GM04504 (cell line): ENCODE measurements at regions not wholly inside any gene's neighbourhood (a gene's known extent, or its start where the extent isn't known, plus 50 kb on each side); places are given as distances from the start of the nearest gene placed in this dataset.
"Not testable (repeated sequence)": the region's sequence is repeated elsewhere in the genome, so short reads cannot be mapped to it uniquely, and the experiment has no call there.

Source experiments
- DNase-seq: peaks from one replicate; pipeline ENCODE4 v3.0.0-alpha.2; 2012; ENCODE audit warnings: low read depth

DNA sequence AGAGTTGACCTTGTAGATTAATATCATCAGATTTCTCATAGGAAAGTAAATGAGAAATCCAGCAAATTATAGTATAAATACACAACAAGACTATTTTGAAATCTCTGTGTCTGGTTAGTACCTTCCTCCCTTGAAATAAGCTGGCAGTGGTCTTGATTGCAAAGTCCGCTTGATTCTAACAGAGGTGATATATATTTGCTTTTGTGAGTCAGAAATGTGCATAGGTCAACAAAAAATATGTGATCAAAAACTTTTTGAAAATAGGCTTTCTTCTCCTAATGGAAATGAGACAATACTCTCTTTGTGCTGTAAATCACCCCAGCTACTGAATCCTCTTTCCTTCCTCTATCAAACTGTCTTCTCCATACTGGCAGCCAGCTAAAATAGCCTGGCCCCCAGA lies 749.2 kb upstream of the CDH10 start:
- no peak for DNase-seq

DNA sequence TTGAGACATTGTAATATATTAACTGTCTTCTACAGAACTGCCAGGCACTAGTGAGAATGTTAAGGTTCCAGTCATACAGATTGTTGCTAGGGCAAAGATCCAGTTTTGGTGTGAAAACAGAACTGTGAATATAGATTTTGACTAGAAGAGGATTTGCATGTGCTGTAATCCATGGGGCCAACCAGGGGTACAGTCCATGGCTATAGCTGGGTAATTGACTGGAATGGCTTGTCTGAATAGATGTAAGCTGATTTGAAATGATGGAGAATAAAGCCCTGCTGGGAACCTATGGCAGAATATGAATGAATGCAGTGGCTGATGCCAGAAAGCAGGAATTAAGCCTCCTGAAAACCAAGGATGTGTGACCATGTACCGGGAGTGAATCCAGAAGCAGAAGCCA lies 748.5 kb upstream of the CDH10 start:
- no peak for DNase-seq

DNA sequence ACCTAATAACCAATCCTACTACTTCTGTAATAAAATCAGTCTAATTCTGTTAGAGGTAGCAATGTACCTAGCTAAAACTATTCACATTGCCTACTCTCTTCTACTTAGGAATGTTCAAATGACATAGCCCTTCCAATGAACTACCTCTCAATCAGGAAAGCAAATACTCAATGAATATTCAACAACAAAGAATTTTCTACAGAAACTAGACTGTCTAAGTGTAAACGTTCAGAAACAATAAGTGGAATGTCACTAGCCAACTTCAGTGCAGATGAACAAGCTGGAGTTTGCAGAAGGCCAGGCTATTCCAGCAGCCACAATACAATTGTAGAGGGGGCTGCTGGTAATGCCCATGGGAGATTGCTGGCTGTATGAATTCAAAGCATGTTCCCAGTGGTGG lies 743.2 kb upstream of the CDH10 start:
- no peak for DNase-seq

- DNase-seq = no peak
Measured at GRCh38 chr5:25362799-25363198, 718.0 kb upstream of the CDH10 start.

- DNase-seq = no peak
Measured at GRCh38 chr5:25358919-25359318, 714.1 kb upstream of the CDH10 start.

DNA sequence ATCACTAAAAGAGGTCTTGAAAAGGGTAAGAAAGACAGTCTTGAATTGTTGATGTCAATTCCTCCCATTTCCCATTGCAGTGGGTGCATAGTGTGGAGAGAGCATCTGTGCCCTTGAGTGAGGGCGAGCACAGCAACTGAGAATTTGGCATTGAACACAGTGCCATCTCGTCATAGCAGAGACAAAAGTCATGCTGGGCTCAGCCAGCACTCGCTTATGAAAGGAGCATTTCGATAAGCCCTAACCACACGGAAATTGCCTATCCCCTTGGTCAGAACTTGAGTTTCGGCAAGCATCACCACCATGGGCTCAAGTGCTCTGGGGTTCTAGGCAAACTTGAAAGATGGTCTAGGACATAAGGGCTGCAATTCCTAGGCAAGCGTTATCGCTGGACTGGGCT lies 712.8 kb upstream of the CDH10 start:
- DNase-seq = no peak

DNA sequence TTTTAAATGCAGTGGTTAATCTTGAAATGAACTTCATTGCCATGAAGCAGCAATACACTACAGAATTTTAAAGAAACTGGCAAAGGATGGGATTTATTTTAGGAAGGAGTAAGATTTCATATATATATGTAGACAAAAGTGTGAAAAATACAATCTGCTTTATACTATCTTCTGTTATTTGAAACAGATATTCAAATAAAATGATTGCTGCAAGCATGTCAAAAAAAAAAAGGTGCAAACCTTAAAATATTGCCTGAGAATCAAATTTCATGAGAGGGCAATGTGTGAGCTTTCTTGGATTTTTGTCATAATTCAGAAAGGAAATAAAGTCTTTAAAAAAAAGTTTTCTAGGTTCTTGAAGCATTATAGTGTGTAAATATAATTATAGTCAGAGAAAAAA lies 705.0 kb upstream of the CDH10 start:
- no peak for DNase-seq

DNA sequence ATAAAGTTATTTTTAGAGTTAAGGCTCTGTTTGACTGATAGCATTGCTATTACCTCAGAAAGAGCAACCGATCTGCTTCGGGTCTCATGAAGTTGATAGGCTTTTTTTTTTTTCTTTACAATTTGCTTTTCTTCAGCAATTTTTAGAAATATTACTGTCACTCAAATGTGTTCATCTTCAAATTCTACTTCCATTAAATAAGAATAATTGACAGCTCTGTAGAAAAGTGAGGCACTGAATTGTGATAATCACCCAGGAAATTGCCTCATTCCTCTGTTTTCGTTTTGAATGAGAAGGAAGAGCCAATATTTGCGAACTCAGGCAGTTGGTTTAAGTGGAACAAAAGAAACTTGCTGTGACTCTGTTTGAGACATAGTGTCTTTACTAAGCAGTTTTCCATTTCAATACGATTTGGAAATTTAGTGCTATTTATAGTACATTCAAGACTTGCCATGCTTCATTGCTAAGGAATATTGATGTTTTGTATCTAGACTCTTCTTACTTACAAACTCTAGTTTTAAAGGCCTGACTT lies 700.5 kb upstream of the CDH10 start:
- DNase-seq = no peak

GRCh38 chr5:25339541-25339940 lies 694.8 kb upstream of the CDH10 start:
- no peak for DNase-seq

GRCh38 chr5:25334350-25334749 lies 689.6 kb upstream of the CDH10 start:
- DNase-seq = no peak

GRCh38 chr5:25330721-25331120 lies 685.9 kb upstream of the CDH10 start:
- DNase-seq = no peak

DNA sequence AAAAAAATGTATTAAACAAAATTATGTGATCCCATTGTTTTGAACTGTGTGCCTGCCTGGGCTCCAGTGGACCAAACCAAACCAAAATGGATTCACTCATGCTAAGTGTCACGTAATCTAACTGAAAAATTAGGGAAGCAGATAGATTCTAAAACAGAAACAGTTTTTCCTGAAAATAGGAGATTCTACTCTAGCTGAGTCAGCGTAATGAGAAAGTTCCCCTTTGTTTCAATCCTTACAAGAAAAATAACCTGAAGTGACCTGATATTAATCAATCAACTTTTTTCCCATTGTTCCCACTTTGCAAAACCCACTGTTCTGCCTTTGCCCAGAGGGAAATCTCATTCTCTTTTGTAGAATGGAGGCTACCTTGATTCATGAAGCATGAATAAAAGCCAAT lies 682.4 kb upstream of the CDH10 start:
- DNase-seq = no peak

GRCh38 chr5:25301836-25302235 lies 657.1 kb upstream of the CDH10 start:
- DNase-seq = no peak

GRCh38 chr5:25295067-25295466 lies 650.3 kb upstream of the CDH10 start:
- no peak for DNase-seq

- DNase-seq = not testable (repeated sequence)
Measured at GRCh38 chr5:25289766-25290165, 645.0 kb upstream of the CDH10 start.

DNA sequence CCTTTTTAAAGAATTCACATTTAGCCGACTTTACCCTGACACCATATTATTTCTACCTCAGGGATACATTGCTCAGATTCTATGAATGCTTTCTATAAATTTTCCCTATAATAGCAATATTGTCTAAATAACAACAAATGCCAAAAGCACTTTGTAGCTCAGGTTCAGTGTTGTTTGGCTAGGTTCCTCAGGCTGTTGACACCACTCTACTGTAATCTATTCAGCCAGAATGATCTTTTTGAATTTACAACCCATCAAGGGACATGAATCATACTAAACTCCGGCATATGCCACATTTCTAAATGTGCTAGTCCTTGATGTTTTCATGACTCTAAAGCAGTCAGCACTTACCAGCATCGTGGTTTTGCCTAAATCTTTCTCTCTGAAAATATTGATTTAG lies 641.5 kb upstream of the CDH10 start:
- DNase-seq = no peak

- DNase-seq = no peak
Measured at GRCh38 chr5:25285136-25285535, 640.4 kb upstream of the CDH10 start.

- DNase-seq = not testable (repeated sequence)
Measured at GRCh38 chr5:25263507-25263906, 618.7 kb upstream of the CDH10 start.

- no peak for DNase-seq
Measured at GRCh38 chr5:25262221-25262620, 617.4 kb upstream of the CDH10 start.

- DNase-seq = no peak
Measured at GRCh38 chr5:25255128-25255527, 610.4 kb upstream of the CDH10 start.

DNA sequence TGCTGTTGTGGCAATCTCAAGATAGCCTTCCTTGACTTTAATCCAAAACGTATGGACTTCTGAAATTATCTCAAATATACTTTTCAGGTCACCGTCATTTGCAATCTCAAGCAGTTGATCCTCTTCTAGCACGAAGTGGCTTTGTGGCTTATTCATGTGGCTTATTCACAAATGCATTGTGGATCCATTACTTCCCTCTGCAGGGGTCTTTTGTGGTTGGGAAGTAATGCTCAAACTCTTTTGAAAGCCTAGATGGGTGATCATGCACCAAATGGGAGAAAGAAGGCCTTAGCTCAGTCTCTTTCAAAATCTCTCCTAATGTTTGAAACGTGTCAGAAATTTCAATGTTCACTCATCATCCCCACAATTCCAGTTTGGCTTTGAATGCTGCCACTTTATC lies 597.2 kb upstream of the CDH10 start:
- DNase-seq = no peak

DNA sequence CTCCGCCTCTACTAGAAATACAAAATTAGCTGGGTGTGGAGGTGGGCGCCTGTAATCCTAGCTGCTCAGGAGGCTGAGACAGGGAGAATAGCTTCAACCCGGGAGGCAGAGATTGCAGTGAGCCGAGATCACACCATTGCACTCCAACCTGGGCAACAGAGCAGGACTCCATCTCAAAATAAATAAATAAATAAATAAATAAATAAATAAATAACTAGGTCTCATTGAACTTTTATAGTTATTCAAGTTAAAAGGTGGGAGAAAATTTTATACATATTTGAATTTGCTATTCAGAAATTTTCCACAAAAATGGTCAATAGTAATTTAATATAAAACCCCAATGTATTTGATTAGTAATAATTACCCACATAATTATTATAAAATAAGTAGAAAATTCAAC lies 593.9 kb upstream of the CDH10 start:
- not testable (repeated sequence) for DNase-seq

GRCh38 chr5:25224316-25224982 lies 579.7 kb upstream of the CDH10 start:
- no peak for DNase-seq

DNA sequence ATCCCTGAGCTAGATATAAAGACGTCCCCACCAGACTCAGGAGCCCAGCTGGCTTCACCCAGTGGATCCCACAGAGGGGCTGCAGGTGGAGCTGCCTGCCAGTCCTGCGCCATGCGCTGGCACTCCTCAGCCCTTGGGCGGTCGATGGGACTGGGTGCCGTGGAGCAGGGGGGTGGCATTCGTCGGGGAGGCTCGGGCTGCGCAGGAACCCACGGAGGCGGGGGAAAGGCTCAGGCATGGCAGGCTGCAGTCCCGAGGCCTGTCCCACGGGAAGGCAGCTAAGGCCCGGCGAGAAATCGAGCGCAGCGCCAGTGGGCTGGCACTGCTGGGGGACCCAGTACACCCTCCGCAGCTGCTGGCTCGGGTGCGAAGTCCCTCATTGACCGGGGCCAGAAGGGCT lies 555.1 kb upstream of the CDH10 start:
- DNase-seq = not testable (repeated sequence)
